ENCODE measurements at regions not wholly inside any gene's neighbourhood (a gene's known extent, or its start where the extent isn't known, plus 50 kb on each side); places are given as distances from the start of the nearest gene placed in this dataset.

- H2AFZ ChIP-seq (ENCODE audit: low read length), result no peak overlapping the region
- H2BK12ac ChIP-seq (ENCODE audit: low read length), result no peak overlapping the region
- H3K4me3 ChIP-seq (ENCODE audit: low read length in 2 of 2), result no peak overlapping the region
- H3K4me1 ChIP-seq (ENCODE audit: control insufficient read depth in 2 of 2, insufficient read depth in 1 of 2, low read depth in 1 of 2, low read length in 2 of 2), result no peaks in the 10 kb centered on the region
- H3K79me1 ChIP-seq (ENCODE audit: low read depth, low read length), result no peaks in the 10 kb centered on the region
- no peak overlapping the region for H3K27ac ChIP-seq (replicated peaks; ENCODE audit: low read length)
- WGBS, 2 donors (ENCODE audit: extremely low coverage in 2 of 2, insufficient read length in 2 of 2, insufficient replicate concordance in 1 of 2), result no CpG with 5 or more reads among the region's 2 CpGs
- no peak overlapping the region for H3K4ac ChIP-seq (ENCODE audit: low read length)
- no peaks in the 10 kb centered on the region for H3K9me3 ChIP-seq (replicated peaks in 1 of 2; ENCODE audit: control insufficient read depth in 2 of 2, insufficient read depth in 1 of 2, low read depth in 1 of 2, low read length in 2 of 2)
- H3K4me2 ChIP-seq (ENCODE audit: insufficient read depth, low read length, poor library complexity, severe bottlenecking), result no peak overlapping the region
- no peaks in the 10 kb centered on the region for H3K36me3 ChIP-seq (replicated peaks in 1 of 2; ENCODE audit: control insufficient read depth in 2 of 2, insufficient read depth in 2 of 2, low read length in 2 of 2)
- H4K8ac ChIP-seq (ENCODE audit: low read depth, low read length), result no peak overlapping the region
- H2BK120ac ChIP-seq (ENCODE audit: low read depth, low read length), result no peak overlapping the region
- H4K91ac ChIP-seq (ENCODE audit: low read depth, low read length, poor library complexity), result no peak overlapping the region
- H2BK5ac ChIP-seq (ENCODE audit: low read length), result no peak overlapping the region
- no peak for DNase-seq (ENCODE audit: low spot score)
- no peak overlapping the region for H2AK5ac ChIP-seq (ENCODE audit: low read depth, low read length)
- no peak overlapping the region for H3K23ac ChIP-seq (ENCODE audit: low read depth, low read length, poor library complexity)
- peaks cover 0 to 10% (median 0%) of the 10 kb centered on the region in 3 experiments for H3K27me3 ChIP-seq (ENCODE audit: control insufficient read depth in 3 of 3, insufficient read depth in 3 of 3, low read depth in 1 of 3, low read length in 3 of 3)
- no peak overlapping the region for H3K9ac ChIP-seq (ENCODE audit: low read depth, low read length, poor library complexity)
- no peak overlapping the region for H2BK15ac ChIP-seq (ENCODE audit: low read length)
- H3K14ac ChIP-seq (ENCODE audit: low read length), result no peak overlapping the region
- no peak overlapping the region for H3K18ac ChIP-seq (ENCODE audit: low read length)
Observed at GRCh38 chr13:99037756-99038155, 59.9 kb upstream of the DOCK9 start.

DNA sequence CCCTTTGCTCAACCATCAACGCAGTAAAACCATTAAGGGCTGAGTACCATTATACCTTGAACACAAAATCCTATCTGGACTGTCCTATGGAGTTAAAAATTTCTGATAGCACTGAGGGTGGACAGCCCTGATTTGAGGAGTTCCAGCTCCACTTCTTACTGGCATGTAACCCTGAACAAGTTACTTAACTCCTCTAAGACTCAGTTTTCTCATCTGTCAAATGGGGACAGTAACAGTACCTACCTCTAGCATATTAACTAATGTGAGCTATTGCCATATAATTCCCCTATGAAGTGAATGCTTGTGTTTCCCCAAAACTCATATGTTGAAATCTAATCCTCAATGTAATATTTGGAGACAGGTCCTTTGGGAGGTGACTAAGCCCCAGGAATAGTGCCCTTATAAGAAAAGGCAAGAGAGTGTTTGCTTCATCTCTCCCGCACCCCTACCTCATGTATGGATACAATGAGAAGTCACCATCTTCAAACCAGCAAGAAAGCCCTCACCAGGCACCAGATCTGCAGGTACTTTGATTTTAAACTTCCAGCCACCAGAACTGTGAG lies 61.9 kb upstream of the DOCK9 start:
- no peak overlapping the region for H3K23ac ChIP-seq (ENCODE audit: low read depth, low read length, poor library complexity)
- no CpG with 5 or more reads among the region's 2 CpGs for WGBS, 2 donors (ENCODE audit: extremely low coverage in 2 of 2, insufficient read length in 2 of 2, insufficient replicate concordance in 1 of 2)
- H2BK15ac ChIP-seq (ENCODE audit: low read length), result no peak overlapping the region

DNA sequence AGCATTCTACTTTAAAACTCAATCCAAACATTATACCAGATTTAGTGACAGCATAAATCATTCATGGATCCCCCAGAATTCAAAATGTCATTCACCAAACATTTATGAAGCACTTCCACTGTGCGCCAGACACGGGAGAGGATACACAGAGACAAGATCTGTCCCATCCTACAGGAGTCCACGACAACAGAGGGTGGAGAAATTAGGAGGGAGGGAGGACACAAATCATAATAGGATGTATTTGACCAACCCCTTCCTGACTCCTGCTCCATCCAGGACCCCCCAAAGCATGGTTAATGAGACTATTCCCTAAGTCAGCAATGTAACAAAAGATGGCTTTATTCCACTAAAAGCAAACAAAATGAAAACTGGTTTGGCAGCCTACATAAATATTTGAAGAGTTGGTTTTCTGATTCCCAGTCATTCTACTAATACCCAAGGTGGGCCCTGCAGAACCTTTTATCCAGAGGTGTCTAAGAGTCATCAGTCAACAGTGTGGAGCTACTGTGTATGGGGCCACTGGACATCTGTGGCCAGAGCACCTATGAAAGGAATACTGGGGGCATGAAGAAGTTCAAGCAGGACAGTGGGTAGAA lies 62.8 kb upstream of the DOCK9 start:
- H2BK5ac ChIP-seq (ENCODE audit: low read length), result no peak overlapping the region
- H2BK12ac ChIP-seq (ENCODE audit: low read length), result no peak overlapping the region
- no peak overlapping the region for H3K18ac ChIP-seq (ENCODE audit: low read length)
- H3K9me3 ChIP-seq (replicated peaks in 1 of 2; ENCODE audit: control insufficient read depth in 2 of 2, insufficient read depth in 1 of 2, low read depth in 1 of 2, low read length in 2 of 2), result no peaks in the 10 kb centered on the region
- H3K14ac ChIP-seq (ENCODE audit: low read length), result no peak overlapping the region
- no peaks in the 10 kb centered on the region for H3K79me1 ChIP-seq (ENCODE audit: low read depth, low read length)
- H3K27me3 ChIP-seq (ENCODE audit: control insufficient read depth in 3 of 3, insufficient read depth in 3 of 3, low read depth in 1 of 3, low read length in 3 of 3), result peaks cover 0 to 5% (median 0%) of the 10 kb centered on the region in 3 experiments
- H4K91ac ChIP-seq (ENCODE audit: low read depth, low read length, poor library complexity), result no peak overlapping the region
- H3K23ac ChIP-seq (ENCODE audit: low read depth, low read length, poor library complexity), result no peak overlapping the region
- H2BK120ac ChIP-seq (ENCODE audit: low read depth, low read length), result no peak overlapping the region
- H3K4me3 ChIP-seq (ENCODE audit: low read length in 2 of 2), result no peak overlapping the region
- no peak overlapping the region for H2BK15ac ChIP-seq (ENCODE audit: low read length)
- no peak for DNase-seq (ENCODE audit: low spot score)
- WGBS, 2 donors (ENCODE audit: extremely low coverage in 2 of 2, insufficient read length in 2 of 2, insufficient replicate concordance in 1 of 2), result no CpG with 5 or more reads among the region's 3 CpGs
- no peak overlapping the region for H4K8ac ChIP-seq (ENCODE audit: low read depth, low read length)
- H3K9ac ChIP-seq (ENCODE audit: low read depth, low read length, poor library complexity), result no peak overlapping the region
- H3K27ac ChIP-seq (replicated peaks; ENCODE audit: low read length), result no peak overlapping the region
- H2AFZ ChIP-seq (ENCODE audit: low read length), result no peak overlapping the region
- no peaks in the 10 kb centered on the region for H3K4me1 ChIP-seq (ENCODE audit: control insufficient read depth in 2 of 2, insufficient read depth in 1 of 2, low read depth in 1 of 2, low read length in 2 of 2)
- no peak overlapping the region for H3K4me2 ChIP-seq (ENCODE audit: insufficient read depth, low read length, poor library complexity, severe bottlenecking)
- H2AK5ac ChIP-seq (ENCODE audit: low read depth, low read length), result no peak overlapping the region
- H3K4ac ChIP-seq (ENCODE audit: low read length), result no peak overlapping the region
- H3K36me3 ChIP-seq (replicated peaks in 1 of 2; ENCODE audit: control insufficient read depth in 2 of 2, insufficient read depth in 2 of 2, low read length in 2 of 2), result no peaks in the 10 kb centered on the region

More for the DNA sequence above, 61.9 kb upstream of the DOCK9 start:
- Histone ChIP-seq H2BK12ac (ENCODE audit: low read length) (no peak overlapping the region), H3K14ac (ENCODE audit: low read length) (no peak overlapping the region), H4K8ac (ENCODE audit: low read depth, low read length) (no peak overlapping the region), H2AFZ (ENCODE audit: low read length) (no peak overlapping the region), H3K27ac (replicated peaks; ENCODE audit: low read length) (no peak overlapping the region), H3K4ac (ENCODE audit: low read length) (no peak overlapping the region), H3K79me1 (ENCODE audit: low read depth, low read length) (no peaks in the 10 kb centered on the region), H2BK5ac (ENCODE audit: low read length) (no peak overlapping the region), H2AK5ac (ENCODE audit: low read depth, low read length) (no peak overlapping the region), H3K4me1 (ENCODE audit: control insufficient read depth in 2 of 2, insufficient read depth in 1 of 2, low read depth in 1 of 2, low read length in 2 of 2) (no peaks in the 10 kb centered on the region), H3K27me3 (ENCODE audit: control insufficient read depth in 3 of 3, insufficient read depth in 3 of 3, low read depth in 1 of 3, low read length in 3 of 3) (peaks cover 0 to 10% (median 0%) of the 10 kb centered on the region in 3 experiments), H3K9me3 (replicated peaks in 1 of 2; ENCODE audit: control insufficient read depth in 2 of 2, insufficient read depth in 1 of 2, low read depth in 1 of 2, low read length in 2 of 2) (no peaks in the 10 kb centered on the region), H2BK120ac (ENCODE audit: low read depth, low read length) (no peak overlapping the region), H3K4me2 (ENCODE audit: insufficient read depth, low read length, poor library complexity, severe bottlenecking) (no peak overlapping the region), H3K36me3 (replicated peaks in 1 of 2; ENCODE audit: control insufficient read depth in 2 of 2, insufficient read depth in 2 of 2, low read length in 2 of 2) (no peaks in the 10 kb centered on the region), H3K4me3 (ENCODE audit: low read length in 2 of 2) (no peak overlapping the region), H4K91ac (ENCODE audit: low read depth, low read length, poor library complexity) (no peak overlapping the region), H3K18ac (ENCODE audit: low read length) (no peak overlapping the region), H3K9ac (ENCODE audit: low read depth, low read length, poor library complexity) (no peak overlapping the region)
- DNase-seq (ENCODE audit: low spot score), result no peak

DNA sequence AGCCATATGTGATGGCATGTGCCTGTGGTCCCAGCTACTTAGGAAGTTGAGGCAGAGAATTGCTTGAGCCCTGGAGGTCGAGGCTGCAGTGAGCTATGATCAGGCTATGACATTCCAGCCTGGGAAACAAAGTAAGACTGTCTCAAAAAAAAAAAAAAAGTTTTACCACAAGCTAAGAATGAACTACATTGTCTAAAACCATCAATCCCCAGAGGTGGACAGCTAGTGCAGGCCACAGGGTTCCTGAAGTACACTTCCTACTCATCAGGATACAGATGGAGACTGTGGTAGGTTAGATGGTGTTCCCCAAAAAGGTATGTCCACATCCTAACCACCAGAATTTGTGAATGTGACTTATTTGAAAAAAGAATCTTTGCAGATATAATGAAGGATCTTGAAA lies 63.5 kb upstream of the DOCK9 start:
- Histone ChIP-seq H2BK5ac (ENCODE audit: low read length) (no peak overlapping the region), H3K9ac (ENCODE audit: low read depth, low read length, poor library complexity) (no peak overlapping the region)
- no CpG with 5 or more reads among the region's 1 CpG for WGBS, 2 donors (ENCODE audit: extremely low coverage in 2 of 2, insufficient read length in 2 of 2, insufficient replicate concordance in 1 of 2)

More for the DNA sequence above, 63.5 kb upstream of the DOCK9 start:
- Histone ChIP-seq H3K4ac (ENCODE audit: low read length) (no peak overlapping the region), H2AK5ac (ENCODE audit: low read depth, low read length) (no peak overlapping the region), H3K4me1 (ENCODE audit: control insufficient read depth in 2 of 2, insufficient read depth in 1 of 2, low read depth in 1 of 2, low read length in 2 of 2) (no peaks in the 10 kb centered on the region), H3K4me2 (ENCODE audit: insufficient read depth, low read length, poor library complexity, severe bottlenecking) (no peak overlapping the region), H3K23ac (ENCODE audit: low read depth, low read length, poor library complexity) (no peak overlapping the region), H2AFZ (ENCODE audit: low read length) (no peak overlapping the region), H3K27me3 (ENCODE audit: control insufficient read depth in 3 of 3, insufficient read depth in 3 of 3, low read depth in 1 of 3, low read length in 3 of 3) (peaks cover 0 to 7% (median 0%) of the 10 kb centered on the region in 3 experiments), H3K36me3 (replicated peaks in 1 of 2; ENCODE audit: control insufficient read depth in 2 of 2, insufficient read depth in 2 of 2, low read length in 2 of 2) (no peaks in the 10 kb centered on the region), H3K27ac (replicated peaks; ENCODE audit: low read length) (no peak overlapping the region), H3K4me3 (ENCODE audit: low read length in 2 of 2) (no peak overlapping the region), H2BK12ac (ENCODE audit: low read length) (no peak overlapping the region), H2BK120ac (ENCODE audit: low read depth, low read length) (no peak overlapping the region), H3K14ac (ENCODE audit: low read length) (no peak overlapping the region), H3K9me3 (replicated peaks in 1 of 2; ENCODE audit: control insufficient read depth in 2 of 2, insufficient read depth in 1 of 2, low read depth in 1 of 2, low read length in 2 of 2) (no peaks in the 10 kb centered on the region), H4K91ac (ENCODE audit: low read depth, low read length, poor library complexity) (no peak overlapping the region), H3K79me1 (ENCODE audit: low read depth, low read length) (no peaks in the 10 kb centered on the region), H4K8ac (ENCODE audit: low read depth, low read length) (no peak overlapping the region), H2BK15ac (ENCODE audit: low read length) (no peak overlapping the region), H3K18ac (ENCODE audit: low read length) (no peak overlapping the region)
- no peak for DNase-seq (ENCODE audit: low spot score)

All from neuronal stem cell (in vitro differentiated cells).